AG09309 (cell line): ENCODE measurements at regions not wholly inside any gene's neighbourhood (a gene's known extent, or its start where the extent isn't known, plus 50 kb on each side); places are given as distances from the start of the nearest gene placed in this dataset.

ENCODE experiments used
- DNase-seq: peaks from one replicate; pipeline ENCODE4 v3.0.0-alpha.2; 2010; ENCODE audit warnings: low read depth
- H3K4me3 ChIP-seq: 2 replicates; pipeline ENCODE4 v1.5.1; 2011; ENCODE audit warnings: mild to moderate bottlenecking, low read depth, low read length, moderate library complexity; ENCODE audit not compliant: control insufficient read depth
- TF ChIP-seq, protein P1 (sequence below): IDR thresholded peaks from 2 replicates; pipeline ENCODE4 v1.5.1; 2011; ENCODE audit warnings: mild to moderate bottlenecking, low read depth, low read length, inconsistent platforms; ENCODE audit not compliant: insufficient read depth, control insufficient read depth; ENCODE audit errors: missing control alignments

DNA sequence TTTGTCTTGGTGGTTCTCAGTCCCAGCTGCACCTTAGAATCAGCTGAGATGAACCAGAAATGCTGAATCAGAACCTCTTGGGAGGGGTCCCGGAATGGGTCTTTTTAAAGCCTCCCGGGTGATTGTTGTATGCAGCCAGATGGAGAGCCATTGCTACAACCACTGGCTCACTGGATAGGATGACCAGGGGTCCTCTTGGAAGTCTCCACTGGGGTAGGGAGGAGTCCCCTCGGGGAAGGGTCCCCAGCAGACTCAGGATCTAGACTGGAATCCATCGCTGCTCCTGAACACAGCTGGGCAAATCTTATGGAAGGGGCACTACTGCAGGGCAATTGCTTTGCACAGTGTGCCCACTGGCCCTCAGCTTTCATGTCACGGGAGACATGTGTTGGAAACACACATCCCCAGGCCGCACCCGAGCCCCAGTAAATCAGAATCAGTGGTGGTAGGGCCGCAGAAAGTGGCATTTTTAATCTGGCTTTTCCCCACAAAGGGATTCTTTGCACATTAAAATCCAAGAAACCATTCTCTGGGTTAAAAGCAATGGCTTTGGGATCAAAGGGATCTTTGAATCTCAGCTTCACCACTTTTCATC is 117.3 kb downstream of the IRX5 start:
- TF ChIP-seq, protein P1, sequence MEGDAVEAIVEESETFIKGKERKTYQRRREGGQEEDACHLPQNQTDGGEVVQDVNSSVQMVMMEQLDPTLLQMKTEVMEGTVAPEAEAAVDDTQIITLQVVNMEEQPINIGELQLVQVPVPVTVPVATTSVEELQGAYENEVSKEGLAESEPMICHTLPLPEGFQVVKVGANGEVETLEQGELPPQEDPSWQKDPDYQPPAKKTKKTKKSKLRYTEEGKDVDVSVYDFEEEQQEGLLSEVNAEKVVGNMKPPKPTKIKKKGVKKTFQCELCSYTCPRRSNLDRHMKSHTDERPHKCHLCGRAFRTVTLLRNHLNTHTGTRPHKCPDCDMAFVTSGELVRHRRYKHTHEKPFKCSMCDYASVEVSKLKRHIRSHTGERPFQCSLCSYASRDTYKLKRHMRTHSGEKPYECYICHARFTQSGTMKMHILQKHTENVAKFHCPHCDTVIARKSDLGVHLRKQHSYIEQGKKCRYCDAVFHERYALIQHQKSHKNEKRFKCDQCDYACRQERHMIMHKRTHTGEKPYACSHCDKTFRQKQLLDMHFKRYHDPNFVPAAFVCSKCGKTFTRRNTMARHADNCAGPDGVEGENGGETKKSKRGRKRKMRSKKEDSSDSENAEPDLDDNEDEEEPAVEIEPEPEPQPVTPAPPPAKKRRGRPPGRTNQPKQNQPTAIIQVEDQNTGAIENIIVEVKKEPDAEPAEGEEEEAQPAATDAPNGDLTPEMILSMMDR, result no peak
- DNase-seq, result no peak

DNA sequence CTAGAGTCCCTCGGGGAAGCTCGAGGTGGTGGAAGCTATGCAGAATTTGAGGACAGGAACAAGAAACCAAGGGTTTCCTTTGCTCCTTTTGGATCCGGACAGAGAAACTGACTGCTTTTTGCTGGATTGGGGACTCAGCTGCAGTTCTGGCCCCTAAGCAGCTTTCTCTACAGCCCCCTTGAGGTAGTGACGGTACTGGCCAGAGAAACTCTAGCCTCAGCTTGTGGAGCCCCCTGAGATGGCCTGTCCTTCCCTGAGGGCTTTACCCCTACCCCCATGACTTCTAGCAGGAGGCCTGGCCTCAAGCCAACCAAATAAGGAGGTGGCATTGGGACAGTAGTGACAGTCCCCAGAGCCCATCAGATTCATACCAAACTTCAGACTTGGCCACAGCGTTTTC is 118.1 kb downstream of the IRX5 start:
- H3K4me3 ChIP-seq, result no peak overlapping the region
- DNase-seq, result no peak

More for the DNA sequence above, 117.3 kb downstream of the IRX5 start:
- no peak overlapping the region for H3K4me3 ChIP-seq

DNA sequence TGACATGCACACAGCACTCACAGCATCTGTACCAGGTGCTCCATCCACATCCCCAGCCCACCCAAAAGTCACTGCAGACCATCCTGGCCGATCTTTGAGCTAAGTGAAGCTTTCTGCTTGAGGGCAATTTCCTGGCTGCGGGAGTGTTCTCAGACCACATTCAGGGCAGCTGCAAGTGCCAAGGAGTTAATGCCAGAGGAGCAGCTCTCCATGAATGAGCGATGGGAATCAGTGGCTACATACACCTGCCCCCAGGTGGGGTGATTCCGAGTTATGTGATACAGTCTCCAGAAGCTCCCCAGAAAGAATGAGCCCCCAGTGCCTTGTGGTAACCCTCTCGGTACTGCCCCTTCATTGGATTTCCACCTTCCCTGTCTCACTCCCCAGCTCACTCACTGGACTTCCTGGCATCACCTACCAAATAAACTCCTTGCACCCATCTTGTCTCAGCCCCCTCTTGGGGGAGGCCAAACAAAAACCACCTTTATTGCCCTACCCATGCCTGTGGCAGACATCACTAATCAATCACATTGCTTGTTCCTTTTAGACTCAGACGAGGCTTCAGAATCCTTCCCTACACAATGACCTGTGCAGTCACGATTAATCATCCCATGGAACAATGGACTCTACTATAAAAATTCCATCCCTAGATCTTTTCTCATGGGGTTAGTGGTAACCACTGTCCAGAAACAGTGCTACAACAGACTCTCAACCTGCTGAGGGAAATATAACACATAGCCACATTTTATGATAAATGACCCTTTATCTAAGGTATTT is 121.1 kb downstream of the IRX5 start:
- no peak overlapping the region for H3K4me3 ChIP-seq
- no peak for DNase-seq

More for the DNA sequence above, 118.1 kb downstream of the IRX5 start:
- TF ChIP-seq, protein P1, result no peak

DNA sequence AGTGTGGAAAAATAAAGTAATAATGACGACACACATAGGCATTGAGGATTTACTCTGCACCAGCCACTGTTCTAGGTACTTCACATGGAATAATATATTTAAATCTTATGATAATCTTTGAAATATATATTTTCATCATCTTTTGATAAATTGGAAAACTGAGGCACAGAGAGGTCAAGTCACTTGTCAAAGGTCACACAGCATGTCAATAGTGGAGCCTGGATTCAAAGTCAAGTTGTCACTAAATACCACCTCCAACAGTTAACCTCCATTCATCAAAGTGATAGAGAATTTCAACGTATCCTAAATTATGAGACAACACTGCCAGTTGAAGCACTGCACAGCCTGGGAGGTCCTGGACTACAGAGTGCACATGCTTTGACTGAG is 121.7 kb downstream of the IRX5 start:
- TF ChIP-seq, protein P1, result no peak
- DNase-seq, result no peak
- no peak overlapping the region for H3K4me3 ChIP-seq

More for the DNA sequence above, 121.1 kb downstream of the IRX5 start:
- TF ChIP-seq, protein P1, result no peak

DNA sequence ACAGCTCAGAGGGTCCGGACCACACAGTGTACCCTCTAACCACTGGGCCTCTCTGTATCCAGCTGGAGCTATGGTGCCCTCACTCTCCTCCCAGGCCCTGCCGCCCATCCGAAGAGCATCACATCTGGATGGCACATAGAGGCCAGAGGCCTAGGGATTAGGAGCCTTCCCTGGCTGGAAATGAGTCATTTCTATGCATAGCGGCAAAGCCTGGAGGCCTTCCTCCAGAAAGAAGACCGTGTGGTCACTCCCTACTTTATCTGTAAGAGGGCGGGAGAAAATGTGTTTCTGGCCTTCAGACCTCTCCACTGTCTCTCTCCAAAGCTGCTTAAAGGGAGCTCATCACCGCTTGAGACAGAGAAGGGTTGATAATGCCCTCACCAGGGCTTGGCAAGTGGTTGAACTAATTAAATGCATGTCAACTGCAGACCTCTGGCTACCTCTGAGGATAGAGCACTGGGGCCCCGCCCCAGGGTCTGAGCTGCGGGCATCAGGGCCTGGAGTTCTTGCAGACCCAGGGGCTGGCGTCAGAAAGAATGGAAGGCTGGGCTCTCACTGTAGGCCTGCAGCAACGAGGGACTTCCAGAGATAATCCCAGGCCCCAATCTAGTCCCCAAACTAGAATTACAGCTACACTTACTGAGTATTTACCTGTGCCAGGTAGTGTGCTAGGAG is 122.2 kb downstream of the IRX5 start:
- no peak for DNase-seq
- H3K4me3 ChIP-seq, result no peak overlapping the region
- TF ChIP-seq, protein P1, result no peak

DNA sequence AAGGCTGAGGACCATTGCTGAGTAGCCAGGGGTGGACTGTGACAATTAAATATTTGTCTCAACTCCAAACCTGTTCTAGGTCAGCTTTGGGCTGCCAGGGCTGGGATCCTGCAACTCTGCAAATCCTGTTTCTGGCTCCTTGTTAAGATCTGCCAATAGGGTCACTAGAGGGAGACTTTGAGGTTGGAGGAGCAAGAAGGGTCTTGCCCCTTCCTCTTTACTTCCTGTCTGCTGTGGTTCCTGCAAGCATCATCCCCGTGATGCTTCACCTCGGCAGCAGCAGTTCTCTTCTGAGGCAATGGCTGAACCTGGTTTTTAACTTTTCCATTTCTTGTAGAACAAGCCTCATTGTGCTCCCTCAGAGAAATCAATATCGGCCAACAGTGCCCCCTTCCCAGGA is 124.6 kb downstream of the IRX5 start:
- DNase-seq, result no peak
- TF ChIP-seq, protein P1, result no peak

More for the DNA sequence above, 124.6 kb downstream of the IRX5 start:
- no peak overlapping the region for H3K4me3 ChIP-seq
